Right renal pelvis (tissue), 4 donors: ENCODE measurements at regions not wholly inside any gene's neighbourhood (a gene's known extent, or its start where the extent isn't known, plus 50 kb on each side); places are given as distances from the start of the nearest gene placed in this dataset.

ENCODE experiments used
- DNase-seq, 4 donors: peaks; one replicate each; pipeline ENCODE4 v3.0.0-alpha.2; 2013; ENCODE audit warnings: low read depth in 4 of 4, low spot score in 3 of 4, missing footprints in 1 of 4

GRCh38 chr11:116176484-116177005 is 596.2 kb downstream of the BUD13 start:
- DNase-seq, result no peak

- DNase-seq, result no peak
Observed at GRCh38 chr11:116175707-116176106, 597.1 kb downstream of the BUD13 start.

GRCh38 chr11:116173941-116174911 is 598.6 kb downstream of the BUD13 start:
- no peak for DNase-seq

GRCh38 chr11:116173506-116173905 is 599.3 kb downstream of the BUD13 start:
- DNase-seq, result no peak

- DNase-seq, result no peak
Observed at GRCh38 chr11:116172851-116173250, 599.9 kb downstream of the BUD13 start.

- no peak for DNase-seq
Observed at GRCh38 chr11:116172156-116172555, 600.6 kb downstream of the BUD13 start.

GRCh38 chr11:116171271-116172140 is 601.3 kb downstream of the BUD13 start:
- no peak for DNase-seq

- no peak for DNase-seq
Observed at GRCh38 chr11:116170526-116171120, 602.2 kb downstream of the BUD13 start.

- DNase-seq, result no peak
Observed at GRCh38 chr11:116169776-116170175, 603.0 kb downstream of the BUD13 start.

- no peak for DNase-seq
Observed at GRCh38 chr11:116168459-116168787, 604.4 kb downstream of the BUD13 start.

GRCh38 chr11:116167706-116168458 is 604.9 kb downstream of the BUD13 start:
- DNase-seq, result no peak

GRCh38 chr11:116166573-116167465 is 606.0 kb downstream of the BUD13 start:
- DNase-seq, result no peak

- DNase-seq, result no peak
Observed at GRCh38 chr11:116164843-116165242, 607.9 kb downstream of the BUD13 start.

GRCh38 chr11:116162886-116163230 is 609.9 kb downstream of the BUD13 start:
- peak; percentile 33 to 61 (median 43) for DNase-seq

GRCh38 chr11:116162086-116162885 is 610.5 kb downstream of the BUD13 start:
- no peak for DNase-seq

GRCh38 chr11:116148645-116149044 is 624.1 kb downstream of the BUD13 start:
- no peak for DNase-seq

GRCh38 chr11:116148056-116148455 is 624.7 kb downstream of the BUD13 start:
- no peak for DNase-seq

- DNase-seq, result no peak
Observed at GRCh38 chr11:116145187-116145865, 627.5 kb downstream of the BUD13 start.
